Kasumi-1 (cell line): ENCODE measurements at regions not wholly inside any gene's neighbourhood (a gene's known extent, or its start where the extent isn't known, plus 50 kb on each side); places are given as distances from the start of the nearest gene placed in this dataset.

Experiments
- DNase-seq, 2 experiments: peaks; one replicate each; lab custom pipeline; 2025; lab: John Stamatoyannopoulos, UW

DNA sequence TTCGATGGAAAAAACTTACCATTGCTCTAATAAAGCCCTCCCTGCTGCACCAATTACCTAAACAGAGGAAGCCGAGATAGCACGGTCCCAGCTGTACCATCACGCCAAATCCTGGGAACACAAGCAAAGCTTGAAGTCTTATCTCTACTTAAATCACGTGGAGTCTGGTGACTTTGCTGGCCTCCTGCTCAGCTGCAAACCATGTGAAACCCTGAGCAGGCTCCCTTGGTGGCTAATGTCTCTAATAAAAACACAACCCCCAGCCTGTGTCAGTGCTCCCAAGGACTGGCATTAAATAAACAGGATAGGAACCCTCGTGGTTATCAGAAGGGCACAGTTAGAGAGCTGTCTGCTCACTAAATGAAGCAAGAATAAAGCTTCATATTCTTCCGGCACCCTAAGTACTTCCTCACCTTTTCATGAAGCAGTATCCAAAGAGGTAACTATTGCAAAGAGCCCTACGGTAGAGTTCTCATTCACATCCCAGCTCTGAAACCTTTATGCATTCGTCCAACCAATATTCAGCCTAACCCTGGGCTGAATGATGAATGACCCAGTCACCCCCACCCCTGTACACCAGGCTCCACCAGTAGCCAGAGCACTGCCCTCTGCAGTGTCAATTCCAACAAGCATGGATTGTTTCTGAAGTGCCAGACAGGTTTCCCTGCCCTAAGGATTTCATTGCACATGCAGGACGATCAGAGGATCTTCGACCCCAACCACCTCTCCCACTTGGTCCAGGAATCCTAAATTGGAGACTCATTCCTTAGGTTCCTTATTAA, 452.7 kb upstream of the TMPO start:
- no peak for DNase-seq

DNA sequence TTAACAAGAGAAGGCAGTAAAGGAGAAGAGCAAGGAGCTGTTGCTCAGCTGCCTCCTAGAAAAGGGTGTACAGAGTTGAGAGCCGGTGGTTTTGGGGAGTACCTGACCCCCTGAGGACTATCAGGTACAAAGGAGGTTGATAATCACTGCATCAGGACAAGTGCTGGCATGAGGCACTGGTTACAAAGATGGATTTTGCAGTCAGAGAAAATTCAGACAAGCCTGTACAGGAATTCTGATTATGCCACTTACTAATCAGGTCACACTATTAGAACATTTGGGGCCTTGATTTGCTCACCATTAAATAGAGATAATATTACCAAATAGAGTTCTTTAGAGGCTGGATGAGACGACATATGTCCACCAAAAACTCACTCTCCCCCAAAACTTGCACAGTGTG, 450.9 kb upstream of the TMPO start:
- no peak for DNase-seq

DNA sequence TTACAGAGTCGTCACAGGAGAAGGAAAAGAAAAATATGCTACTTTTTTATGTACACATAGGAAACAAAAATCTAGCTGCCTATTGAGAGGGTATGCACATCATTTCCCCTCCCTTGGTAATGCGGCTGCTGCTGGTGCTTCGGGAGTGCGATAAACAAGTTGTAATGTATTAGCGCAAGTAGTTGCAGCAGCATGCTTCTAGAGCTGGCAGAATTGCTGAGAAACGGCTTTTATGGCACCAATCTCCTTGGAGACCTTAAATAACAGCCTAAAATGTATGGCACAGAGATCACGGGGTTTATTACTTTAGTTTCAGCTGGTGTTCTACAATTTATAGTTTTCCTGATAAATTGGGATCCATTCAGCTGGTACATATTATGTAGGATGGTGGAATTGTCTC, 447.6 kb upstream of the TMPO start:
- DNase-seq = no peak

DNA sequence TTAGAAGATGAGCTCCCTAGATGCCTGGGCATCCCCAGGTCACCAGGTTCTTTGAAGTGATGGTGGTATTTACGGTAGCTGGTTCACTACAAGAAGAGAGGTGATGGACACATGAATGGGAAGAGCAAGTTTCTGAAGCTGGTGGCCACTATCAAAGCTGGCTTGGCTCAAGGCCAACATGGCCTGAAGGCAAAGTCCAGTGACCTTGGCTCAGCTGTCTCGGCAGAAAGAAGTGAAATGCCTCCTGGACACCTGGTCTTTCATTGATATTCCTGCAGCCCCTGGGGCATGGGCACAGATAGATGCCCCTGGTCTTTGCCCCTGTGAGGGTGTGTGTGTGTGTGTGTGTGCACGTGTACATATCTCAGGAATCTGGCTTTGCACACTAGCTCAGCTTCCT, 441.8 kb upstream of the TMPO start:
- DNase-seq = no peak

DNA sequence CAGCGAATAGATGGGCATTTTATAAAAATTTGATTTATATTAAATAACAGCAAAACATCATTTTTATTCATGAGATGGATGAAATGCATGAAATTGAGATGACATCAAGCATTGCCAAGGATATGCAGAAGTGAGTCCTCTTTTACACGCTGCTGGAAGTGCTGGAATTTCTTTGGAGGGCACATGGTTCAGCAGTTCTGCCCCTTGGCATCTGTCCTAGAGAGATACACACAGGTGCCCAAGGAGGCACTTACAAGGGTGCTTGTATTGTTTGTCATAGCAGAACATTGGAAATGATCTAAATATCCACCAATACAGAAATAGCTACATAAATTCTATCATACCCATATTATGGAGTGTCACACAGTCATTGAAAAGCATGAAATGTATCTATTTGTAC, 441.1 kb upstream of the TMPO start:
- no peak for DNase-seq

DNA sequence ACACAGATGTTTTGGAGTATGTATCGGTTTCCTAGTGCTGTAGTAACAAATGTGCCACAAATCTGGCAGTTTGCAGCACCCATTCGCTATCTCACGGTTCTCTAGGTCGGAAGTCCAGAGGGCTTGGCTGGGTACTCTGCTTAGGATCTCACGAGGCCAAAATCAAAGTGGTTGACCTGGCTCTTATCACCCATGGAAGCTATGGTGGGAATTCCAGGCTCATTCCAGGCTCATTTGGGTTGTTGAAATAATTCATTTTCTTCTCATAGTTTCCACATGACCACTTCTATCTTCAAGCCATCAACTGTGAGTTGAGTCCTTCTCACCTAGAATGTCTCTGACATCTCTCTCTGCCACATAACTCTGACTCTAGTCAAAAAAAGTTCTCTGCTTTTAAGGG, 431.0 kb upstream of the TMPO start:
- no peak for DNase-seq

DNA sequence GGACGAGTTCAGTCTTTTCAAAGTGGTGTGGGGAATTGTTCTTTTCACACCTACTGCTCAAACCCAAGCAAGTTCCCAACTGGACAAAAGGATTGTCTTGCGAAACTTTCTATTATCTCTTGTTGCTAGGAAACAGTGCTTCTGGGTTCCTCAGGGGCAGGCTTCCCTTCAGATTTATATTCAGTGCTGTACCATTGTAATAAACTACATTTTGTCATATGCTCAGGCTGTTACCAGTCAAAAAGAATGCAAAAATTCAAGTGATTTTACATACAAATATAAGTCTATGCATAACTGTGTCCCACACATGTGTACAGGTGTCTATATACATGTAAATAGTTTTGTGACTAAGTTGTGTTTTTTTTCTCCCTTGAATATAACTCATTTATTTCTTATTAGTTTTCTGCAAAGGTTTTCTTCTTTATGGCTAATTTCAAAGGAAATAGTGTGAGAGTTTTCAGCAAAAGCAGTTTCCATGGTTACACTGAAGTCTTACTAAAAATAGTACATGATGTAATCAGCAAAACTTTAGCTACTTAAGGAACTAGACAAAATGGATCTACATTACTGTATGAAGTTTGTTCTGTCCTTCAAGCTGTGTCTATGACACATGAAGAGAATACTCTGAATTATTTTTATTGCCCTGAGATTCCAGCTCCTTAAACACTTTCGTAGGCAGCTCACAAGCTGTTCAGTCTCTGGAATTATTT, 430.2 kb upstream of the TMPO start:
- no peak for DNase-seq

DNA sequence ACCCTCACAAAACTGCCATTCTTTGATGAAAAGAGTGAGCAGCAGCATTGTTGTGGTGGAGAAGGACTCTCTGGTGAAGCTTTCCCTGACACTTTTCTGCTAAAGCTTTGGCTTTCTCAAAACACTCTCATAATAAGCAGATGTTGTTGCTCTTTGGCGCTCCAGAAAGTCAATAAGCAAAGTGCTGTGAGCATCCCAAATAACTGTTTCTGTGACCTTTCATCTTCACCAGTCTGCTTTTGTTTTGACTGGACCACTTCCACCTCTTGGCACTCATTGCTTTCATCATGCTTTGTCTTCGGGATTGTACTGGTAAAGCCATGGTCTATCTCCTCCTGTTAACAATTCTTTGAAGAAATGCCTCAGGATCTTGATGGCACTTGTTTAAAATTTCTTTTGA, 424.7 kb upstream of the TMPO start:
- DNase-seq = no peak

DNA sequence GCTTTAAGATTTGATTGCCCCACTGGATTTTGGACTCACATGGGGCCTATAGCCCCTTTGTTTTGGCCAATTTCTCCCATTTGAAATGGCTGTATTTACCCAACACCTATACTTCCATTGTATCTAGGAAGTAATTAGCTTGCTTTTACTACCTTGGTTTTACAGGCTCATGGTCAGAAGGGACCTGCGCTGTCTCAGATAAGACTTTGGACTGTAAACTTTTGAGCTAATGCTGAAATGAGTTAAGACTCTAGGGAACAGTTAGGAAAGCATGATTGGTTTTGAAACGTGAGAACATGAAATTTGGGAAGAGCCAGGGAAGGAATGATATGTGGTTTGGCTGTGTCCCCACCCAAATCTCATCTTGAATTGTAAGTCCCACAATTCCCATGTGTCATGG, 419.0 kb upstream of the TMPO start:
- DNase-seq = no peak

DNA sequence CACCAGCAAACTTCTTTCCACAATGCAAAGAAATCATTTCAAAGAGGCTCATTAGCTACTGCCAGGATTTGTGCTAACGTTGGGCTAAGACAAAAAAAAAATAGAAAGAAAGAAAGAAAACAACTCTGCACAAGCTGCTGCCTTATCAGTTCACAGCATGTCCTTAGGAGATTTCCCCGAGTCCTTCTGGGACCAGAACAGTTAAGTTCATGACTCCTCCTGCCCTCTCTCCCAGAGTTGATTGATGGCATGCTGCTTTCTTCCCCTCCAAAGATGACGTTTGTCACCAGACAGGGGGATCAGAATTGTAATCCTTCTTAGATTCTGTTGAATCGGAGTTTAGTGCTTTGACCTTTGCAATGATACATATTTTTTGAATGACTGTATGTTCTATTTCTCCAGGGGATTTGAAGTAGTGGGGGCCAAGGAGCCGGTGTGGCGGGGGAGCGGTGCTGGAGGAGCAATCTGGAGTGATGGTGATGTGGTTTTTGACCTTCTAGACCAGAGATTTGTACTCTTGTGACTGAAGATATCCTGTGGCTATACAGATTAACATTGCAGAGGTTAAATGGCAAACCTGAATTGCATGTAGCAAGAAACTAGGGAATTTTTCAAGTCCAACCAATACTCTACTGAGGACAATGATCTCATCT, 409.2 kb upstream of the TMPO start:
- no peak for DNase-seq

DNA sequence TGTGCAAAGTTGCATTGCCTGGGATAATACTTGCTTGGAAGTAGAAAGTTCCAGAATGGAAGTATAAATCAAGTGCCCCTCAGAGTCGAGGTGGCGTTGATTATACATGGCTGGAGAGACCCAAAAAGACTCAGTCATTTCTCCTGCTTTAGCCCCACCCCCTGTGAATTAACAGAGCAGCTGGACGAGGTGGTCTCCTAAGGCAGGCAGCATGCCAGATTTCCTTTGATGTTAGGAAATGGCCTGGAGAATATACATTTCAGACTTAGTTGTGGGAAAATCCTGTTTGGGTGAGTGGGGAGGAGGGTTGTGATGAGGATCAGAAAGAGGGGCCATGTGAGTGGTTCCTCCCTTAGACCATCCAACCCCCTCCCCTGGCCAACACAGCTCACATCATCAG, 406.1 kb upstream of the TMPO start:
- DNase-seq = no peak

DNA sequence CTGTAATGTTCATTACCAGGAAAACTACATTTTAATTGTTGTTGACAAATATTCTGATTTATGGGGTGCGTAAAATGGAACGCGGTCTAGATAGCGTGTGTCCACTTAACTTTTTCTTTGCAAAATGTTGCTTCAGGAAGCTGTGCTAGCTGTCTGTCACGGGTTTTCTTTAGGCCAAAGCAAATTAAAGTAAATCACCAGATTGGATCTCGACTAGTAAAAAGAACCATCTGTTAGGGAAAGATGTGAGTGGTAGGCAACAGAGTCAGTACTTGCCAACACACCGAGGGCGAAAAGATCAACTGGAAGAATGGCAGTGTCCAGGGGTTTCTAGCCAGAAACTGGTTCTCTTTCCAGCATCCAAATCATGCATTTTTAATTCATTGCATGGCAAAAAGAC, 404.9 kb upstream of the TMPO start:
- no peak for DNase-seq

DNA sequence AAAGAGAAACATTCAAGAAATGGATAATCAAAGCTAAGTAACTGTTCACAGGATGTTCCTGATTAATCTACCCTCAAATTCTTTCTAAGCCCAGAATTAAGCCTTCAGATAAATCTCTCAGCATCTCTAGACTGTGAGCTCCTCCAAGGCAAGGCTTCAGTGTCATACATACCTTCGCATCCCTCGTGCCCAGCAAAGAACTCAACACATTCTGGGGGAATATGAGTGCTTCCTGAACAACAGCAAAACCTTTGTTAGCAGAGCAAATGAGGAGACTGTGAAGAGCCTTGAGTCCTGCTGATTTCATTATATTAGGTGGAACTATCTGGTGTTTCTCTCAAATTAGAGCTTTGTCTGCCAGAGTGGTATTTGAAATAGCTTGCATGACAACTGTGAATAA, 401.8 kb upstream of the TMPO start:
- DNase-seq = no peak

DNA sequence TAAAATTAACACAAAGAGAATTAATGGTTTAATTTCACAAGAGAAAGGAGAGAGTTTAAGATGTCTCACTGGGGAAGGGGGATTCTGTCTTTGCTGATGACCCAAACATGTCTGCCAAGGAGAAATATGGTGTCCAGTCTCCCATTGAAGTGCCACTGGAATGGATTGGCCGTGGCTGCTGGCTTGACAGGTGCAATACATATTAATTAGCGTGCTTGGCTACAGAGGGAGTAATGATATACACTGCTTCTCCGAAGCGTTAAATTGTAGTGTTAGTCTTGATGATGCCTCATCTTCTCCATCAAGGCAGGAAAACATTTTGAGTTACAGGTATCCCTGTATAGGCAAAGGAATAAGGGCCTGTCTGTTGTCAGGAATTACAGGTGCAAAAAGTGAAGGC, 393.4 kb upstream of the TMPO start:
- no peak for DNase-seq

DNA sequence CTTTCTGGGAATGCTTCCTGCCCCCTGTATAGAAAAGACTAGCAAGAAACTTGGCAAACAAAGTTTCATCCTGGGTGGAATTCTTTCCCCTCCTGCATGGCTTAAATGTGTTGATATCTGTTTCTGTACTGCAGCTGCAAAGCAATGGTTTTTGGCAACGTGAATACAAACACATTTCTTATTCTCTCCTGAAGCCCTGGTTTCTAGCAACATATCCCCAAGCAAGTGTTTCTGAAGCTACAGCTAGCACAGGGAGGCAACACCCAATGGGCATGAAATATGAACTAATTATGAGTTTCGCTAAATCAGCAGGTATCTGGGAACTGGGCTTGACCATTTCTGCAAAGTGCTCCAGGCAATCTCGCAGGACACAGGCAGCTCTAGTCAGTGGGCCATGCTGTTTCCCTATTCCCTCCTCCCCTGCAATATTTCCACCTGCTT, 392.3 kb upstream of the TMPO start:
- no peak for DNase-seq

DNA sequence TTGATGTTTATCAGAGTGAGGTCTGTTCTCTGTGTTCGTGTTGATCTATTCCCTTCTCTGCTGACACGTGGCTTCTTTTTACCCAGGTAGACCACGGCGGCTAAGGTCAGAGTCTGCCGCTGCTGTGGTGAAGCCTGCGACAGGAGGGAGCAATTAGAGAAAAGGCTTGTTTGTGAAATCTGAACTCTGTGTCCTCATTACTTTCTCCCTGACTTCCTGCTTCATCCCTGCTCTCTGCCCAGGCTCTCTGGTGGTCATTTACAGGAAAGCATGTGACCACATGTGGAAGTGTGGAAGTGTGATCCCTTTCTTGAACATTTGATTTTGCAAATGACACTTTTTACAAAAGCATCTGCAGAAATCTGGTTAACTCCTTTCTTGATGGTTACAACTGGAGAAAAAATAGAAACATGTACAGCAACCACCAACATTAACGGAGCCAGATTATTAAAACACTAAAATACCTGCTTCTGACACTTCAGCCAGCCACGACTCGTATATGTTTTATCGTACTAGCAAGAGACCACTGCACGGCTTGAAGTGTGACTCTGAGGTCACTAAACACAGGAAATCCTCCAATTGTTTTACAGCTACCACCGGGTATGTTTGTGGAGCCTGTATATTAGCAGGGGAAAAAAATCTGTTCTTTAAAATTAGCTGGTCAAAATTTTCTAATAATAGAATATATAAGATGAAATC, 388.6 kb upstream of the TMPO start:
- DNase-seq = no peak

DNA sequence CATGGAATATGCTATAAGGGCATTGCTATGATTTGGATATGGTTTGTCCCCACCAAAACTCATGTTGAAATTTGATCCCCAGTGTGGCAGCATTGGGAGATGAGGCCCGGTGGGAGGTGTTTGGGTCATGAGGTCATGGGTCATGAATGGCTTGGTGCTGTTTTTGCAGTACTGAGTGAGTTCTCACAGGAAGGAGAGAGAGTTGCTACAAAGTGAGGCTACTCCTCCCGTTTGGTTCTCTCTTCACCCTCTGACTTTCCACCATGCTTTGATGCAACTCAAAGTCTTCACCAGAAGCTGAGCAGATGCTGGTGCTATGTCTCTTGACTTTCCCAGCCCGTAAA, 388.1 kb upstream of the TMPO start:
- no peak for DNase-seq

DNA sequence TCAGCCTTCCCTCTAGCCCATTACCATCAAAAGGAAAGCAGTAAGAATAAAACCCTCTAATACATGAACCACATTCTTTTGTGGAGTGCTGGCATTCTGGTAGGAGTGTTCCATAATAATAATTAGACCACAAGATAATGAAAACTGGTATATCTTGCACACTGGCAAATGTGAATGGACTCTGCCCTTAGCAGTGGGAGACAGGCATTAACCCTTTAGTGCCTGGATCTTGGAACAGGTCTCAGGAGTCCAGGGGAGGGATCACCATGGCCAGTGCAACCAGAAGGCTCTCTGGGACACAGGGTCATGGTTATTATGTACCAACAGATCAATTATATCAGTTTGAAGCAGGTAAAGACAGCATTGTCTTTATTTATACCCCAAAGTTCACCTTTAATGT, 387.5 kb upstream of the TMPO start:
- no peak for DNase-seq

DNA sequence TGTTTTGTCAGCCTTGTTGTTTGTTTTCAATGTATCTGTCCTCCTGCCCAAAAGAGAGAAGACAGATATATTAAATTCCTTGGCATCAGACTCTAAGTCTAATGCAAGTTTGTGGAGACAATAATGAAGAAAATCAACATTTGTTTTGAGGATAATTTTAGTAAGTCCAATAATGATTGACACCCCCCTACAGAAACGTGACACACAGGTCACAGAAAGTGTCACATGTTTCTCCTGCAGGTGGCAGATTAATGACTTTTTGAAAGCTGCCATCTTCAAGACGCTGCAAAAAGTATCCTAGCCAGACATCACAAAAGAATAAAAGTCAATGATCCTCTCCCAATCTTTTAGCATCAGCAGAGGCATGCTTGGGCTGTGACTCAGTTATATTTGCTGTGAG, 378.8 kb upstream of the TMPO start:
- DNase-seq = no peak

DNA sequence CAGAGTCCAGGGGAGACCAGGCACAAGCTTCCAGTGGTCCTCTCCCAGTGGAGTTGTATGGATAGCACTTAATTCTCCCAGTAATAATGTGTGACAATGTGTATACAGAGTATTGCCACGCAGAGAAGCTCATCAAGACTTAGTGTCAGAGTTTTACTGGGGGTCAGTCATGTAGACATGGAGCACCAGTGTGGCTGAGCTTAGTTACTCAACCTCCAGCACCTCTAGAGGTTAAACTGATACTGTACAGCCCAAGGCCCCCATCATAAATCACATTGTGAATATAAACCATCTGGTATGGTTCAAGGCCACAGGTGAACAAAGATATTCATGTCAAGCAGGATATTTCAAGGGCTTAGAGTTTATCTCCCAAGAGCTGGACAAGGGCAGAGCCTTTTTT, 378.1 kb upstream of the TMPO start:
- no peak for DNase-seq

DNA sequence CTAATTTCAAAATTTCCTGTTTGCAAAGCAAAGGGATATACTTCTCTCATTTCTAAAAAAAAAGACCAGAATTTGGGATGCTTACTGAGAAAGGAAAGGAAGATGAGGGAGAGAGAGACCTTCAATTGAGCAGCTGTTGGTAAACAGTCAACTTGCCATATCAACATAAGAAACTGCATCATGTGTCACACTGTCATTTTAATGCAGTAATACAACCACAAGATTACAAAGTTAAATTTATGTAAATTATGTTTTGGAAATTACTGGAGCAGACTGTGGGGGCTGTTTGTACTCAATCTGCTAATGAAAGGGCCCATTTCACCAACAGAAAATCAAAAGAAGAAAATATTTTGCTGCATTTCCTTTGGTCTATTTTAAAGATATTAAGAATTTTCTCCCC, 370.4 kb upstream of the TMPO start:
- no peak for DNase-seq

DNA sequence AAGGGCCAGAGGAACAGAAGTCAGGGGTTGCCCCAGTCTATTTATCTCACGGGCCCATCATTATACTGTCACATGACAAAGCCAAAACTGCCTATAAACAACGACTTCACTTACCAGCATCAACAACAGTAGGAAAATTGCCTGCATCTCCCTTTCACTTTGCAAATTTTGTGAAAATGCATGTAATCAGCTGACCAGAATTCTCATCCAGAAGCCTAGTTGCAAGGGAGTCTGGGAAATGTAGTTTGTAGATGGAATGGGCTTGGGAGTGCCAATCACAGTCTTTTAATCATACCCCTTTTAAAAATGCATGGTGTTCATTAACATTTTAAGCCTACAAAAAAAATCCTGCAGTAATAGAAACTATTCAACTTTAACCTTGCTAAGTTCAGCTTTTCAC, 369.3 kb upstream of the TMPO start:
- no peak for DNase-seq

DNA sequence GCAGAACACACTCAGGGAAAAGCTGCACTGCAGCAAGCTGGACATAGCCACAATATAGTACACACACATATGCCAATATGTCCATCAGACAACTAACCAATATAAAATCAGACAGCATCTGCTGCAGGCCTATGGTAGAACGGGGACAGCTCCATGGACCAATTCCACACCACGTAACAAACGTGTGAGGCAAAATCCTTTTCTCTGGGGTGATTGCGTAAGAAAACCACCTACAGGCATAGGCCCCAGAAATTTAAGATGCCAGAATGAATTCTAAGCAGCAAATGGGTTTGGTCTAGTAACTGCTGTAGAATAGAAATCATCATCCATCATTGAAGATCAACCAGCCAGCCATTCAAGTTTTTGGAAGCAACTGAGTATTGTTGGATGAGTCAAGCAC, 368.9 kb upstream of the TMPO start:
- DNase-seq = no peak
